ENCODE measurements at regions not wholly inside any gene's neighbourhood (a gene's known extent, or its start where the extent isn't known, plus 50 kb on each side); places are given as distances from the start of the nearest gene placed in this dataset.

DNA sequence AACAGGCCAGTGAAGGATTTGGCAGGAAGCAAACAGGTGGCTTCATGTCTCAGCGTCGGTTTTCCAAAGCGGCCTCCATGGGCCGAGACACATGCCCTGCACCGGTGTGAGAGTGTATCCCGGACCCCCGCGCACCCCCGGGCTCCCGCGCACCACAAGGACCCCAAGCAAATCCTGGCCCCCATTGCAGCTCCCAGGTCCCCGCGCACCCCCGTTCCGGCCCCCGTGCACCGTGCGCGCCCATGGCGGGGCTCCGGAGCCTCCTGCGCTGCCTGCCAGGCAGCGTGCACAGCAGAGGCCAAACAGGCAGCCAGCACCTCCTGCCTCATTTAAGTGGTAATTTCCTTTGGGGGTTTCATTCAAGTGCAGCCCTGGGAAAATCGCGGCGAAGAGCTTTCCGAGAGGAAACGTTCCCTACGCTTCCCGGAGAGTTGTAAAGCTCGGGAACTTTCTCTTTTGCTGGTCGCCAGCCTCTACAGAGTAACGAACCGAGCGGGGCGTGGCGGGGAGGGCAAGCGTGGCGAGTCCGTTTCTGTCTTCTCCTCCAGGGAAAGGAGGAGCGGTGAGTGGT lies 145.5 kb upstream of the SLC24A2 start:
- TF ChIP-seq, protein P1, sequence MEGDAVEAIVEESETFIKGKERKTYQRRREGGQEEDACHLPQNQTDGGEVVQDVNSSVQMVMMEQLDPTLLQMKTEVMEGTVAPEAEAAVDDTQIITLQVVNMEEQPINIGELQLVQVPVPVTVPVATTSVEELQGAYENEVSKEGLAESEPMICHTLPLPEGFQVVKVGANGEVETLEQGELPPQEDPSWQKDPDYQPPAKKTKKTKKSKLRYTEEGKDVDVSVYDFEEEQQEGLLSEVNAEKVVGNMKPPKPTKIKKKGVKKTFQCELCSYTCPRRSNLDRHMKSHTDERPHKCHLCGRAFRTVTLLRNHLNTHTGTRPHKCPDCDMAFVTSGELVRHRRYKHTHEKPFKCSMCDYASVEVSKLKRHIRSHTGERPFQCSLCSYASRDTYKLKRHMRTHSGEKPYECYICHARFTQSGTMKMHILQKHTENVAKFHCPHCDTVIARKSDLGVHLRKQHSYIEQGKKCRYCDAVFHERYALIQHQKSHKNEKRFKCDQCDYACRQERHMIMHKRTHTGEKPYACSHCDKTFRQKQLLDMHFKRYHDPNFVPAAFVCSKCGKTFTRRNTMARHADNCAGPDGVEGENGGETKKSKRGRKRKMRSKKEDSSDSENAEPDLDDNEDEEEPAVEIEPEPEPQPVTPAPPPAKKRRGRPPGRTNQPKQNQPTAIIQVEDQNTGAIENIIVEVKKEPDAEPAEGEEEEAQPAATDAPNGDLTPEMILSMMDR (IDR thresholded peaks at IDR 0.05), result no peak
- peak; percentile 75 for ATAC-seq (ENCODE audit: low FRiP score)
- no peak for DNase-seq (ENCODE audit: low spot score)

DNA sequence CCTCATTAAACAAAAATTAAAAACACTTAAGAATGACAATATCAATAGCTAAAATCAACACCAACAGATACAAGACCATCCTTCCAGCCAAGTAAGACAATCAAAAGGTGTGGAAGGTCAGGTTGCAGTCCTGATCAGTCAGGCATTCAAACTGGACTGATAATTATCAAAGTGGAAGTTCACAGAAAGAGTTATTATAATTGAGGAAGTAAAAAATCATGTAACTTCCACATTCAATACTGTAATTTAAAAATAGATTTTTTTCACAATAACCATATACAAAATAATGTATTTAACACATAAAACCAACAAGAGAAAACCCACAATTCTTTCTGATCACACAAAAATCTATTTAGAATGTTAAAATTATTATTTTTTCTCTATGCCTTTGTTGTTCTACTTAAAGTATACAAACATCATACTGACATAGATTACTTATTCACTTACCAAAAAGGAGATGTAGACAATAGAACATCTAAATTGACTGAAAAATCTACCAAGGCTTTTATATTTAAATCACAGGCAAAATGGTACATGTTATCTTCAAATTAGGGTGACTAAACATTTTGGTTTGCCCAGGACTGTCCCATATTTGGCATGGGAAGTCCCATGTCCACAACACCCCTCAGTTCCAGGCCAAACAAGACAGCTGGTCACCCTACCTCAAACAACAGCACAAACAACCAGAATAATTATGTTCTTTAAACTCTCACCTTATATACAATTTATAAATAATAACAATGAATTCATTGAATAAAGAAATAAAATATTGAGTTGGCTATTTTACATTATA lies 142.5 kb upstream of the SLC24A2 start:
- ATAC-seq (ENCODE audit: low FRiP score), result no peak
- TF ChIP-seq, protein P1 (IDR thresholded peaks at IDR 0.05), result no peak

DNA sequence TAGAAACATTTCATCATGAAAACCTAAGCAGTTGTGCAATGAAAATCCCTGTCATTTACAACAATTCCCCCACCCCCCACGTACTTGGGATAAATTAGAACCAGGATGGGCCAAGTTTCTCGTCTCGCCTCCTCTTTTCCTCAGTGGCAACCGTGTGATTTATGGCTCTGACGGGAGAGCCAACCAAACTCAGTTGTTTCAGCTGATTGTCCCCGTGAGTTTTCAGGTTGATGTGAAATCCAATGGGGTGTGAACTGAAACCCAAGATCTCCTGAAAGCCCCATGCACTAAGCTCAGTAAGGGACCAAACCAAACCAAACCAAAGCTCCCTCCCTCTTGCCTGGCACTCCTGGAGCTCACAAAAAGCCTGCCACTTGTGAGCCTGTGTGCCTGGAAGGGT lies 138.7 kb upstream of the SLC24A2 start:
- TF ChIP-seq, protein P1 (IDR thresholded peaks at IDR 0.05), result no peak
- ATAC-seq (ENCODE audit: low FRiP score) (no peak), DNase-seq (ENCODE audit: low spot score) (no peak)

More for the DNA sequence above, 142.5 kb upstream of the SLC24A2 start:
- no peak for DNase-seq (ENCODE audit: low spot score)

DNA sequence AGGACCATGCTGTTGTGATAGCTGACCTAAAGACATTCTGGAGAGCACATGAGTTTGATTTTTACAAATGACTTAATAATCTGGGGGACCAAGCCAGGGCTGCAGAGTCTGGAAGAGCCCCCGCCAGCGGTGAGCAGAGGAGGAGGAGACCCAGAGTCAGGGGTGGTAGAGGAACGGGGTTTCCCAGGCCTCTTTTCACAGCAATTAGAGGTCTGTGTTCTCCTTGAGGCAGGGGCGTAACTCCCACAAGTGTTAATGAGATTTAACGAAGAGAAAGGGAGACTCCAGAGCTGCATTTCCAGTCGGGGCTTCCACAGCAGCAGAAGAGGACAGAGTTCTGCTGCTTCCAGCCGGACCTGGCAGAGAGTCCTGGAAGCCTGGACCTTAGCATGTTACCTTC lies 137.9 kb upstream of the SLC24A2 start:
- DNase-seq (ENCODE audit: low spot score) (no peak), ATAC-seq (ENCODE audit: low FRiP score) (no peak)
- TF ChIP-seq, protein P1 (IDR thresholded peaks at IDR 0.05), result no peak

DNA sequence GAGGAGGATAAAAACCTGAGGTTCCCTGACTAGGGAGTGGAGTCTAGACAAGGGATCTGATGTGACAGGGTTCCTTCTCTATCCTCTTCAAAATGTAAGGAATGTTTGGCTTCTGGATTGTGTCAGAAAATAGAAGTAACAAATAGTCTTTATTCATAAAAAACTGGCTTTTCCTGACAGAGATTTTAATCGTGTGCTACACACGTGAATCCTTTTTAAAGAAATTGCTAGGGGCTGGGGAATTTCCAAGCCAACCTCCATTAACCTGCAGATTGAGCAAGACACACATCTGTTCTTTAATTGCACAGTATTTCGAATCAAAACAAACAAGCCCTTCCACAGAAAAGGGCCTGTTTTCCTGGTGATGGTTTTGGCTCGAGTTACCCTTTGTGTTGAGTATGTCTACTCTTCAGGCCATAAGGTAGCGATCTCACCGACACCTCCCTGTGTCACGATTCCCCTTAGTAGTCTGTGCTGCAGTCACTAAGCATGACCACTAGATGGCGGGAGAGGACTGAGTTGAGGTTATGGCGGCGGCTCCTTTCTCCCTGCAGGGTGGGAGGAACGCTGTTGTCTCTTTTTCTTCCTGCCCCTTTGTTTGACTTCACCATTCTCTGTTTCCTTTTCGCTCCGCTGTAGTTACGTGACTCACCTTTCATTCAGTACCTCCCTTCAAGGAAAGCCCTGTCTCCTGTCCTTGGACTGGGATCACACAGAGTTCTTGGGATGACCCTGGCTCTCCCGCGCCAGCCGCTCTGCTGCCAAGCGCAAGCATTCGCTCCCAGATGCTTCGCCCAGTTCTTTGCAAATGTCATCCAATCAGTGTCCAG lies 137.1 kb upstream of the SLC24A2 start:
- TF ChIP-seq, protein P1 (IDR thresholded peaks at IDR 0.05), result peak in 2 of 3 donors; percentile 19 to 86
- DNase-seq (ENCODE audit: low spot score) (no peak), ATAC-seq (ENCODE audit: low FRiP score) (peak; percentile 96)

DNA sequence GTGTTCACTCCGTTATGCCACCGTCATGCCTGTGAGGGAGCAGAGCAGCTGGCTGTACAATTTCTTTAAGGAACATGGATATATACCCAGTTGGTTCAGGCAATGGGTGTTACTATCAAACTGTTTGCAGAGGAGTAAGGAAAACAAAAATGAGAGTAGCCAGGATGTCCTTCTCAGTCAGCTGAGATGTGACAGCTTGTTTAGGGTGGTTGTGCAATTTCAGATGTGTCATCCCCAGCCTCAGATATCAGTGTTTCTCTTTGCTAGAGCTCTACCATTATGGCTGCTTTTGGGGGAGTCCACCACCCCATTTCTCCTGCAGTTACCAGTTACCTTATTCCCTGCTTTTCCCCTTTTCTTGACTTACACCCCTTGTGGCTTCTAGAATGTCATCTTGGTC lies 135.2 kb upstream of the SLC24A2 start:
- DNase-seq (ENCODE audit: low spot score), result no peak
- TF ChIP-seq, protein P1 (IDR thresholded peaks at IDR 0.05), result no peak
- no peak for ATAC-seq (ENCODE audit: low FRiP score)
